HepG2 (cell line): ENCODE measurements at regions not wholly inside any gene's neighbourhood (a gene's known extent, or its start where the extent isn't known, plus 50 kb on each side); places are given as distances from the start of the nearest gene placed in this dataset.

Experiments
- ATAC-seq: fragments of 200-7000 bp; cut with Tn5 transposase; 3 replicates; pipeline ENCODE4 v1.9.1; 2020; ENCODE audit warnings: mild to moderate bottlenecking, moderate library complexity
- BruUV-seq: library from RNA; stranded (reverse); fragments of 400-500 nt; replicated peaks from 2 replicates; lab custom pipeline; 2021; lab: Mats Ljungman, UMichigan
- CTCF ChIA-PET: fragments of 300-600 bp; formaldehyde crosslinking; extraction: SDS; loops from one replicate; lab custom pipeline; 2021; ENCODE audit warnings: low total read pairs, inconsistent platforms, low intra/inter-chr PET ratio; lab: Yijun Ruan, JAX
- POLR2A ChIA-PET: fragments of 350-600 bp; sonication (Branson Sonifier 250); formaldehyde crosslinking; loops from one replicate; lab custom pipeline; 2020; ENCODE audit warnings: antibody characterized with exemption, inconsistent platforms; lab: Yijun Ruan, JAX
- DNase-seq: peaks from one replicate; pipeline ENCODE4 v3.0.0-alpha.2; 2015; ENCODE audit warnings: low spot score
- FAIRE-seq: peaks from 3 replicates; lab custom pipeline; 2011; peaks lifted over from hg19 to GRCh38; lab: Jason Lieb, UNC
- H2AFZ ChIP-seq: one replicate; pipeline ENCODE4 v1.6.1; 2011; ENCODE audit warnings: low read length, inconsistent platforms
- H3K27ac ChIP-seq: fragments of 300-600 bp; 3 replicates; pipeline ENCODE4 v1.8.0; 2011; ENCODE audit warnings: mixed run types, mild to moderate bottlenecking, mixed read lengths, low read length, inconsistent platforms; ENCODE audit not compliant: insufficient read depth; ENCODE audit errors: extremely low read length
- H3K27me3 ChIP-seq, 2 experiments: fragments of 200-600 bp in 1 of 2; 2 replicates in 1 of 2; 3 replicates in 1 of 2; pipeline versions ENCODE4 v1.6.0 to v1.8.0; 2011; ENCODE audit warnings: low read length in 2 of 2, mild to moderate bottlenecking in 2 of 2, moderate library complexity in 2 of 2, inconsistent platforms in 1 of 2; ENCODE audit not compliant: insufficient read depth in 2 of 2, control insufficient read depth in 1 of 2
- H3K36me3 ChIP-seq, 2 experiments: fragments of 200-600 bp in 1 of 2; replicated peaks in 1 of 2; 2 replicates in 1 of 2; 3 replicates in 1 of 2; pipeline versions ENCODE4 v1.5.1 to v1.8.0; 2011; ENCODE audit warnings: low read length in 2 of 2, inconsistent platforms in 1 of 2; ENCODE audit not compliant: insufficient read depth in 2 of 2, control insufficient read depth in 1 of 2
- H3K4me1 ChIP-seq: 2 replicates; pipeline ENCODE4 v1.5.1; 2012; ENCODE audit warnings: low read length, inconsistent platforms; ENCODE audit not compliant: insufficient read depth
- H3K4me2 ChIP-seq: 2 replicates; pipeline ENCODE4 v1.6.0; 2011; ENCODE audit warnings: low read depth, low read length, inconsistent platforms
- H3K4me3 ChIP-seq, 3 experiments: fragments of 200-600 bp in 1 of 3; sonication (generic), shearing (Covaris generic) in 1 of 3; replicated peaks in 1 of 3; 2 replicates each; pipeline ENCODE4 v1.5.1; 2011 to 2016; ENCODE audit warnings: low read length in 3 of 3, inconsistent platforms in 2 of 3, low read depth in 2 of 3, mild to moderate bottlenecking in 2 of 3, control low read depth in 1 of 3, mixed read lengths in 1 of 3; ENCODE audit not compliant: insufficient read depth in 1 of 3
- H3K79me2 ChIP-seq: one replicate; pipeline ENCODE4 v1.6.1; 2011; ENCODE audit warnings: low read length, inconsistent platforms; ENCODE audit not compliant: insufficient read depth
- H3K9ac ChIP-seq: 2 replicates; pipeline ENCODE4 v1.6.0; 2011; ENCODE audit warnings: mild to moderate bottlenecking, low read depth, low read length, inconsistent platforms; ENCODE audit not compliant: insufficient read depth
- H3K9me3 ChIP-seq: 2 replicates; pipeline ENCODE4 v1.5.1; 2012; ENCODE audit warnings: mild to moderate bottlenecking, low read length
- H4K20me1 ChIP-seq: 2 replicates; pipeline ENCODE4 v1.6.0; 2011; ENCODE audit warnings: inconsistent platforms, mild to moderate bottlenecking, low read length, moderate library complexity; ENCODE audit not compliant: insufficient read depth
- FOXA1 ChIP-seq, 2 experiments: fragments of 450-650 bp in 1 of 2; sonication (generic) in 1 of 2; formaldehyde crosslinking in 1 of 2; IDR thresholded peaks; 2 replicates each; pipeline versions ENCODE4 v1.4.0 to v1.6.1; 2016 to 2020; ENCODE audit warnings: missing genetic modification reagents in 1 of 2
- ZFP36L2 ChIP-seq: sonication (generic); formaldehyde crosslinking; IDR thresholded peaks from 2 replicates; pipeline ENCODE4 v1.4.0; 2020; ENCODE audit warnings: missing genetic modification reagents
- WGBS: methylation state at CpG from one replicate; pipeline ENCODE4 v1.1.6; 2017; ENCODE audit warnings: low lambda C conversion rate; 5-methylcytosine and 5-hydroxymethylcytosine counted together
- in situ Hi-C: cut with HindIII; loops from 2 replicates; pipeline ENCODE4 v1.10.0; 2017; ENCODE audit warnings: low pct_unique_long_range_greater_than_20kb; ENCODE audit not compliant: extremely low pct_ligation_motif_present
- intact Hi-C: fragments of 100-400 bp; cut with micrococcal nuclease; formaldehyde crosslinking; loops from one replicate; pipeline ENCODE4 v1.10.0; 2022; ENCODE audit not compliant: unreplicated experiment
- TF ChIP-seq, protein P1 (sequence below): sonication (generic); formaldehyde crosslinking; IDR thresholded peaks from 2 replicates; pipeline ENCODE4 v1.5.1; 2020; ENCODE audit warnings: missing genetic modification reagents, mild to moderate bottlenecking, borderline replicate concordance
- TF ChIP-seq, protein P2 (sequence below): sonication (generic); formaldehyde crosslinking; conservative IDR thresholded peaks from 2 replicates; pipeline ENCODE4 v1.8.0; 2022; ENCODE audit warnings: missing genetic modification reagents

DNA sequence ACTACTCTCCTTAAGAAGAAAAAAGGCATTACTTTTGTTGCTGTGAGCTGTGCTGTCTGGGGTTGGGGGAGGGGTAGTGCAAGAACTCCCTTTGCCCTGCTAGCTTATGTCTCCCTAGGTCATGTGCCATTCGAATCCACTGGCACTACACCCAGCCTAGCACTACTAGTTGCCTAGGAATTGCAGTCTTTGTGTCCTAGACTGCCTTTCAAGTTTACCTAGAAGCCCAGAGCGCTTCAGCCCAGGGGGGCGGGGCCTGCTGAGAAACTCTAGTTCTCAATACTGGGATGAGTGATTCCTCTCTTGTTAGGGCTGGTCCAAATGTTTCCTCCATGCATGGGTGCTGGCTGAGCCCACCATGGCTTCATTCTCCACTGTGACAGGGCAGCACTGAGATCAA, 1011.5 kb downstream of the PCDH19 start:
- Histone ChIP-seq H3K36me3 (no peaks in the 10 kb centered on the region), H3K9me3 (no peaks in the 10 kb centered on the region), H3K9ac (no peak overlapping the region), H2AFZ (no peak overlapping the region)
- CTCF ChIA-PET: no interaction called here
- intact Hi-C loops: no loop called here
- no peak for TF ChIP-seq FOXA1 (IDR thresholded peaks at IDR 0.05)
- TF ChIP-seq FOXA1 (CRISPR knock-in tag; IDR thresholded peaks at IDR 0.05): no peak
- TF ChIP-seq ZFP36L2 (CRISPR knock-in tag): no peak
- TF ChIP-seq, all 625 proteins: peak for 0
- Histone ChIP-seq H3K4me1 (no peaks in the 10 kb centered on the region), H3K79me2 (no peaks in the 10 kb centered on the region), H4K20me1 (no peaks in the 10 kb centered on the region), H3K27ac (no peak overlapping the region), H3K4me3 (no peak overlapping the region), H3K4me2 (no peak overlapping the region), H3K27me3 (no peaks in the 10 kb centered on the region)
- ATAC-seq: no peak
- no peak for FAIRE-seq
- 0% methylated on average over 2 of the region's 3 CpGs for WGBS
- no TSS peak for BruUV-seq
- no peak for DNase-seq
- POLR2A ChIA-PET: no interaction called here
- in situ Hi-C loops: no loop called here

DNA sequence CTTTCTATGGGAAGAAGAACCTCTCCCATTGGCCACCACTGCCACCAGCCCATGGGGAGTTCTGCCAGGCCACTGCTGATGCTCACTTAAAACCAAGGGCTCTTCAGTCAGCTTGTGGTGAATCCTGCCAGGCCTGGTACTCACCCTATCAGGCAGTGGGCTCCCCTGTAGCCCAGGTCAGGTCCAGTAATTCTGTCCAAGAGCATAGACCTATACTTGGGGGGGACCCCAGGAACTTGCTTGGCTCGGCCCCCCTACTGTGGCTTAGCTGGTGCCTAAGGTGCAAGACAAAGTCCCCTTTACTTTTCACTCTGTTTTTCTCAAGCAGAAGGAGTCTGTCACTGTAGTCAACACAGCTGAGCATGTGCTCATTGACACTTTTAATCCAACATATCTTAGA, 1012.2 kb downstream of the PCDH19 start:
- in situ Hi-C loops: no loop called here
- no peak overlapping the region for H3K4me3 ChIP-seq
- TF ChIP-seq, protein P1, sequence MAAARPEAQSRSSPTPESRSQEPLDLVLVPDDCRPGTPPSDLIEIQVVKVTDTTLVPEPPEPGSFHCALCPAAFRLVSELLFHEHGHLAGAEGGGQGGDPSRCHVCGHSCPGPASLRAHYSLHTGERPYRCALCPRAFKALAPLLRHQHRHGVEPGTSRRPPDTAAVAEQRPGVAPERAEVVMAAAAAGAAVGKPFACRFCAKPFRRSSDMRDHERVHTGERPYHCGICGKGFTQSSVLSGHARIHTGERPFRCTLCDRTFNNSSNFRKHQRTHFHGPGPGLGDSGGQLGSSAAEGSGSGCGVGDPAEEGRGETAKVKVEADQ (CRISPR knock-in tag): no peak
- TF ChIP-seq, protein P2, sequence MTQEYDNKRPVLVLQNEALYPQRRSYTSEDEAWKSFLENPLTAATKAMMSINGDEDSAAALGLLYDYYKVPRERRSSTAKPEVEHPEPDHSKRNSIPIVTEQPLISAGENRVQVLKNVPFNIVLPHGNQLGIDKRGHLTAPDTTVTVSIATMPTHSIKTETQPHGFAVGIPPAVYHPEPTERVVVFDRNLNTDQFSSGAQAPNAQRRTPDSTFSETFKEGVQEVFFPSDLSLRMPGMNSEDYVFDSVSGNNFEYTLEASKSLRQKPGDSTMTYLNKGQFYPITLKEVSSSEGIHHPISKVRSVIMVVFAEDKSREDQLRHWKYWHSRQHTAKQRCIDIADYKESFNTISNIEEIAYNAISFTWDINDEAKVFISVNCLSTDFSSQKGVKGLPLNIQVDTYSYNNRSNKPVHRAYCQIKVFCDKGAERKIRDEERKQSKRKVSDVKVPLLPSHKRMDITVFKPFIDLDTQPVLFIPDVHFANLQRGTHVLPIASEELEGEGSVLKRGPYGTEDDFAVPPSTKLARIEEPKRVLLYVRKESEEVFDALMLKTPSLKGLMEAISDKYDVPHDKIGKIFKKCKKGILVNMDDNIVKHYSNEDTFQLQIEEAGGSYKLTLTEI (CRISPR knock-in tag): no peak
- TF ChIP-seq, all 625 proteins: peak for 0
- Histone ChIP-seq H3K79me2 (no peaks in the 10 kb centered on the region), H3K9me3 (no peaks in the 10 kb centered on the region), H3K4me2 (no peak overlapping the region), H2AFZ (no peak overlapping the region), H4K20me1 (no peaks in the 10 kb centered on the region), H3K36me3 (no peaks in the 10 kb centered on the region), H3K27ac (no peak overlapping the region), H3K4me1 (no peaks in the 10 kb centered on the region), H3K27me3 (no peaks in the 10 kb centered on the region), H3K9ac (no peak overlapping the region)
- no peak for ATAC-seq
- intact Hi-C loops: no loop called here
- DNase-seq: no peak
- ChIA-PET CTCF (no interaction called here), POLR2A (no interaction called here)
- BruUV-seq: no TSS peak
- no peak for FAIRE-seq
- WGBS: no CpG with 5 or more reads among the region's 1 CpG
